ENCODE measurements at regions not wholly inside any gene's neighbourhood (a gene's known extent, or its start where the extent isn't known, plus 50 kb on each side); places are given as distances from the start of the nearest gene placed in this dataset.
"Not testable (repeated sequence)": the region's sequence is repeated elsewhere in the genome, so short reads cannot be mapped to it uniquely, and the experiment has no call there.

DNA sequence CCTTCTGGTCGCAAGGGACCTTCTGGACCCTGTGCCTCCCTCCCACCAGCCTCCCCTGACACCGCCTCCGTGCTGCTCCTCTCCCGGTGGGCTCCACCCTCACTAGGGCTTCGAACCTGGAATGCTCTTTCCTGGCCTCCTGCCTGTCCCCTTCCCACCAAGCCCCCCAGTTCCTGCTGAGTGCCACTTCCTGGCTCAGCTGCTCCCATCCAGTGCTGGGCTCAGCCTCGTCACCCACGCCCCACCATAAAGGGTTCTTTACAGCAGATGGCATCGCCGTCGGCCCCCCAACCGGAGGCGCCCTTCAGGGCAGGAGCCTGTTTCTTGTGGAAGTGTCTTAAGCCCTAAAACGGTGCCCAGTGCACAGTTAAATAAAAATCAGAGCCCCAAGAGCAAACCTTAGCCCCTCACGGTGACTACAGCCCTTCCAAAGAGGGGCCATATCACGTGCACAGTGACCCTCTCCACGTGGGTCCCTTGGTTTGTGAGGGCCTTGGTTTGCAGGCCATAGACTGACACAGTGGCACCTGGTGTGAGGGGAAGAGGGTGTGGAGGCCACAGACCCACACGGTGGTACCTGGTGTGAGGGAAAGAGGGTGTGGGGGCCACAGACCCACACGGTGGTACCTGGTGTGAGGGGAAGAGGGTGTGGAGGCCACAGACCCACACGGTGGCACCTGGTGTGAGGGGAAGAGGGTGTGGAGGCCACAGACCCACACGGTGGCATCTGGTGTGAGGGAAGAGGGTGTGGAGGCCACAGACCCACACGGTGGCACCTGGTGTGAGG, 111.4 kb downstream of the METRNL start:
- H3K27me3 ChIP-seq (ENCODE audit: low read depth), result no peaks in the 10 kb centered on the region
- H3K27ac ChIP-seq, result peak overlapping the region; percentile 70
- peak; percentile 41 for DNase-seq

DNA sequence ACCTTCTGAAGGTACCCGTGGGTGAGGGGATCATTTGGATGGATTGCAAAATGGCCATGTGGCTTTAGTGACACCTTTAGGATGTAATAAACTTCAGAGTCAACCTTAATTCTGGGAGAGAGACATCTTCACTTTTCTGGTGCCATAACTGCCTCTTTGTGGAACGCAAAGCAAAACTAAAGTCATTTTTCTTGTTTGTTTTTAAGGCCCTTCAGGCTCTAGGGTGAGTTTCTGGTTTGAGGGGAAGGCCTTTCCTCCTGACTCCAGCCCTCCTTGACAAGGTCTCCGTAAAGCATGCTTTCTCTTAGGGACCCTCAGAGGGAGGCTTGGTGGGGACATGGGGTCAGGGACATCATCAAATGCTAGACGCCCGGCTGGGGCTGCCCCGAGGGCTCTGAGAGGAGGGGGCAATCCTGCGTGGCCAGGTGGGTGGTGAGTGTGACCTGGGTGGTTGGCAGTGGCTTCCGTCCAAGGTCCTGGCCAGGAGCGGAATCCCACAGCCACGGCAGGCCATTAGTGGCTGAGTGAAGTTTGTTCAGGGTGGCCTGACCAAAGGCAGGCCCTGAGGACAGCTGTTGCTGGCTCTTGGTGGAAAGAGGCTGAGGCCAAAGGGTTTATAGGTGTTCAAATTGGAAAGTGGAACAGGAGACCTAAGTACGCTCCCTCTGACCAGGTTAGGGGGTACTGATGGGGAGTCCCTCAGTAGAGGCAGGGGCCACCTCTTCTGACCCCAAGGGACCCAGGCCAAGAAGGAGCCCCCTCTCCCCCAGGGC, 112.2 kb downstream of the METRNL start:
- peak; percentile 36 for DNase-seq
- peak overlapping the region; percentile 70 for H3K27ac ChIP-seq
- TF ChIP-seq, protein P1, sequence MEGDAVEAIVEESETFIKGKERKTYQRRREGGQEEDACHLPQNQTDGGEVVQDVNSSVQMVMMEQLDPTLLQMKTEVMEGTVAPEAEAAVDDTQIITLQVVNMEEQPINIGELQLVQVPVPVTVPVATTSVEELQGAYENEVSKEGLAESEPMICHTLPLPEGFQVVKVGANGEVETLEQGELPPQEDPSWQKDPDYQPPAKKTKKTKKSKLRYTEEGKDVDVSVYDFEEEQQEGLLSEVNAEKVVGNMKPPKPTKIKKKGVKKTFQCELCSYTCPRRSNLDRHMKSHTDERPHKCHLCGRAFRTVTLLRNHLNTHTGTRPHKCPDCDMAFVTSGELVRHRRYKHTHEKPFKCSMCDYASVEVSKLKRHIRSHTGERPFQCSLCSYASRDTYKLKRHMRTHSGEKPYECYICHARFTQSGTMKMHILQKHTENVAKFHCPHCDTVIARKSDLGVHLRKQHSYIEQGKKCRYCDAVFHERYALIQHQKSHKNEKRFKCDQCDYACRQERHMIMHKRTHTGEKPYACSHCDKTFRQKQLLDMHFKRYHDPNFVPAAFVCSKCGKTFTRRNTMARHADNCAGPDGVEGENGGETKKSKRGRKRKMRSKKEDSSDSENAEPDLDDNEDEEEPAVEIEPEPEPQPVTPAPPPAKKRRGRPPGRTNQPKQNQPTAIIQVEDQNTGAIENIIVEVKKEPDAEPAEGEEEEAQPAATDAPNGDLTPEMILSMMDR (IDR thresholded peaks at IDR 0.05), result no peak
- no peak overlapping the region for H3K4me3 ChIP-seq
- intact Hi-C loops (cut with DNase I), result no loop called here
- H3K4me1 ChIP-seq, result peaks cover 23% of the 10 kb centered on the region
- ATAC-seq, result no peak
- H3K27me3 ChIP-seq (ENCODE audit: low read depth), result no peaks in the 10 kb centered on the region
- H3K36me3 ChIP-seq, result no peaks in the 10 kb centered on the region
- H3K9me3 ChIP-seq, result no peaks in the 10 kb centered on the region

More for the DNA sequence above, 111.4 kb downstream of the METRNL start:
- intact Hi-C loops (cut with DNase I), result no loop called here
- Histone ChIP-seq H3K9me3 (no peaks in the 10 kb centered on the region), H3K4me1 (peaks cover 16% of the 10 kb centered on the region), H3K4me3 (no peak overlapping the region), H3K36me3 (no peaks in the 10 kb centered on the region)
- TF ChIP-seq, protein P1 (IDR thresholded peaks at IDR 0.05), result no peak
- ATAC-seq, result no peak

DNA sequence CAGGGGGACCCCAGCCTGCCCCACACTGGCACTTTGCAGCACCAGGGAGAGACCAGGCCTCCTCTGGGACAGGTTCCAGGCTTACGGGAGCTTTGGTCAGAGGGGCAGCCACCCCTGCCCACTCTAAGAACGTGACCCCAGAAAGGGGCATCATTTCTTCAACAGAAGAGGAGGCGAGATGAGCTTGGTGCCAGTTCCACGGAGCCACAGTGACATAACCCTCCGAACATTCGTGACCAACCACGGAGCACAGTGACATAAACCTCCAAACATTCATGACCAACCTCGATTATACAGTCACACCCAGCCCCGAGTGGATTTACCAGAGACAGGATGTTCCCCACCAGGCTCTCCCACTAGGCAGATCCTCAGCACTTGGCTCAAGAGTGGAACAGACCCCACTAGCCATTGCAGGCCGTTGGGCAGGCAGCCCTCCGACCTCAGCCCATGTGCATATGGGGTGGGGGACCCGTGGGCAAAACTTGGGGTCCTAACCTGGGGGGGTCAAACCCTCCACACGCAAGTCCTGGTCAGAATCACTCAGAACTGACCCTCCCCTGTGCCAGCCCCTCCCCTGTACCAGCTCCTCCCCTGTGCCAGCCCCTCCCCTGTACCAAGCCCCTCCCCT, 112.9 kb downstream of the METRNL start:
- Histone ChIP-seq H3K27me3 (ENCODE audit: low read depth) (no peaks in the 10 kb centered on the region), H3K36me3 (no peaks in the 10 kb centered on the region), H3K27ac (peak overlapping the region; percentile 70), H3K4me3 (no peak overlapping the region), H3K9me3 (no peaks in the 10 kb centered on the region), H3K4me1 (peaks cover 25% of the 10 kb centered on the region)
- TF ChIP-seq, protein P1 (IDR thresholded peaks at IDR 0.05), result no peak
- intact Hi-C loops (cut with DNase I), result no loop called here
- ATAC-seq (peak in 1 of 2 donors; percentile 25), DNase-seq (peak; percentile 51)

DNA sequence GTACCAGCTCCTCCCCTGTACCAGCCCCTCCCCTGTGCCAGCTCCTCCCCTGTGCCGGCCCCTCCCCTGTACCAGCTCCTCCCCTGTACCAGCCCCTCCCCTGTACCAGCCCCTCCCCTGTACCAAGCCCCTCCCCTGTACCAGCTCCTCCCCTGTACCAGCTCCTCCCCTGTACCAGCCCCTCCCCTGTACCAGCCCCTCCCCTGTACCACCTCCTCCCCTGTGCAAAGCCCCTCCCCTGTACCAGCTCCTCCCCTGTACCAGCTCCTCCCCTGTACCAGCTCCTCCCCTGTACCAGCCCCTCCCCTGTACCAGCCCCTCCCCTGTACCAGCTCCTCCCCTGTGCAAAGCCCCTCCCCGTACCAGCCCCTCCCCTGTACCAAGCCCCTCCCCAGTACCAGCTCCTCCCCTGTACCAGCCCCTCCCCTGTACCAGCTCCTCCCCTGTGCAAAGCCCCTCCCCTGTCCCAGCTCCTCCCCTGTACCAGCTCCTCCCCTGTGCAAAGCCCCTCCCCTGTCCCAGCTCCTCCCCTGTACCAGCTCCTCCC, 113.5 kb downstream of the METRNL start:
- H3K27me3 ChIP-seq (ENCODE audit: low read depth); intact Hi-C loops (cut with DNase I); H3K4me3 ChIP-seq; H3K36me3 ChIP-seq; ATAC-seq; H3K27ac ChIP-seq; H3K9me3 ChIP-seq: not testable (repeated sequence)
- DNase-seq, result peak; percentile 45
- peaks cover 25% of the 10 kb centered on the region for H3K4me1 ChIP-seq

DNA sequence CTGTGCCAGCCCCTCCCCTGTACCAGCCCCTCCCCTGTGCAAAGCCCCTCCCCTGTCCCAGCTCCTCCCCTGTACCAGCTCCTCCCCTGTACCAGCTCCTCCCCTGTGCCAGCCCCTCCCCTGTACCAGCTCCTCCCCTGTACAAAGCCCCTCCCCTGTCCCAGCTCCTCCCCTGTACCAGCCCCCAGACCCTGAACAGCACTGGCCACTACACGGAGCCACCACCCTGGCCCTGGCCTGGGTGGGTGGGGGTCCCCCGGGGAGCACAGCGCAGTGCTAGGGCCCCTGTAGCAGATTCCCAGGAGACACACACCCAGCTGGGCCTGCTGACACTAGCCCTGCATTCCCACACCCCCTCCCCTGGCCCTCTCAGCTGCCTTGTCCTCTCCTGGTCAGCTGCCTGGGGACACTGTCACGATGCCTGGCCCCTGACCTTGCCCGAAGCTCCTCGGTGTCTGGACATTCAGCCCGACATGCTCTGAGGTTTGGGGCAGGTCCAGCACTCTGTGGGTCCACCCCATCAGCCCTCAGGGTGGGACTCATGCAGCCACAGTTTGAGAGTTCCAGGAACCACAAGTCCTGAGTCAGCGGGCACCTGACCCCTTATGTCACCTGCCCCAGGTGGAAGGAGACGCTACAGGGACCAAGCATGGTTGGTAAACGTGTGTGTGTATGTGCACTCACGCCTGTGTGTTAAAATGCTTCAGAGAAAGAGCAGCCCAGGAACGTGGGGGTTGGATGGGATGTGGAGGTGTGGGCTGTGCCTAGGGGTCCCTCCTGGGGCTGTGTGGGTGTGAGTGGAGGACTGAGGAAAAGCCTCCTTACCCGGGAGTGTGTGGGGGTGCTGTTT, 114.2 kb downstream of the METRNL start:
- H3K4me3 ChIP-seq, result no peak overlapping the region
- intact Hi-C loops (cut with DNase I), result no loop called here
- no peak overlapping the region for H3K27ac ChIP-seq
- ATAC-seq, result peak; percentile 4 to 11
- no peaks in the 10 kb centered on the region for H3K27me3 ChIP-seq (ENCODE audit: low read depth)
- peak; percentile 56 for DNase-seq
- no peaks in the 10 kb centered on the region for H3K36me3 ChIP-seq
- H3K4me1 ChIP-seq, result peaks cover 28% of the 10 kb centered on the region
- TF ChIP-seq, protein P1 (IDR thresholded peaks at IDR 0.05), result no peak
- H3K9me3 ChIP-seq, result no peaks in the 10 kb centered on the region
